ENCODE measurements at regions not wholly inside any gene's neighbourhood (a gene's known extent, or its start where the extent isn't known, plus 50 kb on each side); places are given as distances from the start of the nearest gene placed in this dataset.

DNA sequence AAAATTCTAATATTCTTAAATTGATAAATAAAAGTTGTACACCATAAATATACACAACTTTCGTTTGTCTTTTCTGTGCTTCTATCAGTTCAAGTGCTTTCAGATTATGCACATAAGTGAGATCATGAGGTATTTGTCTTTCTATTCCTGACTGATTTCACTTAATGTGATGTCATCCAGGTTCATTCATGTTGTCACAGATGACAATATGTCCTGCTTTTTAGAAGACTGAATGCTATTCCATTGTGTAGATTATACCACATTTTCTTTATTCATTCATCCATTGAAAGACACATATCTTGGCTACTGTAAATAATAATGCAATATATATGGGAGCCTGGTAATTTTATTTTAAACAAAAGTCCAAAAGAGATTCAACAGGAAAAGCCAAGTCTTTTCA is 190.1 kb upstream of the ERBB4 start:
- intact Hi-C loops (cut with DNase I; ENCODE audit: low total_unique reads): no loop called here
- TF ChIP-seq CTCF (IDR thresholded peaks at IDR 0.05 in 8 of 11, conservative IDR thresholded peaks at IDR 0.05 in 3 of 11): no peak
- no peak for TF ChIP-seq POLR2AphosphoS5 (IDR thresholded peaks at IDR 0.05)
- no peaks in the 10 kb centered on the region for H3K36me3 ChIP-seq
- H3K9me3 ChIP-seq: no peaks in the 10 kb centered on the region
- no peaks in the 10 kb centered on the region for H3K27me3 ChIP-seq (replicated peaks in 1 of 7)
- no peak overlapping the region for H3K27ac ChIP-seq
- H3K4me1 ChIP-seq: no peaks in the 10 kb centered on the region
- H3K4me3 ChIP-seq: no peak overlapping the region
- no peak for DNase-seq
- WGBS, 5 donors: 57 to 80% (median 69%) methylated on average over 1 of the region's 1 CpG

DNA sequence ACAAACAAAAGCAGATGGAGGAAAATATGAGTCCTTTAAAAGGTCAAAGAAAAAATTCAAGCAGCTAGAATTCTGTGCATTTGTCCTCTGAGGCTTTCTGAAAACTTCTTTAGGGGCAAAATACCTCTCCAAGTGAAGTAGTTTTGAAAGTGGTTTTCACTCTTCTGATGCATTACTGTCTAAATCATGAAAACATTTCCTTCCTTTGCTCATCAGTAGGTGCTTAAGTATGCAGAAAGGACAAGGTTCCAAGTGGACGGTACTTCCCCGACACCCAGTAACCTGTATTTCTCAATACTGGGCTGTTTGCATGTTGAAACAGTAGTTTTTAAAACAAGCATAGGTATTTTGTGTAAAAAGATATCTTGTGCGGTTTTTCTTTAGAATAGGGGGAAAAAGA is 189.1 kb upstream of the ERBB4 start:
- Histone ChIP-seq H3K27me3 (replicated peaks in 1 of 7) (no peaks in the 10 kb centered on the region), H3K9me3 (no peaks in the 10 kb centered on the region), H3K36me3 (no peaks in the 10 kb centered on the region), H3K4me3 (no peak overlapping the region), H3K4me1 (no peaks in the 10 kb centered on the region), H3K27ac (no peak overlapping the region)
- no peak for TF ChIP-seq POLR2A (IDR thresholded peaks at IDR 0.05)
- TF ChIP-seq CTCF (IDR thresholded peaks at IDR 0.05 in 8 of 11, conservative IDR thresholded peaks at IDR 0.05 in 3 of 11): no peak
- TF ChIP-seq POLR2AphosphoS5 (IDR thresholded peaks at IDR 0.05): no peak
- 72 to 77% (median 73%) methylated on average over 3 of the region's 3 CpGs for WGBS, 5 donors
- DNase-seq: no peak
- intact Hi-C loops (cut with DNase I; ENCODE audit: low total_unique reads): no loop called here

DNA sequence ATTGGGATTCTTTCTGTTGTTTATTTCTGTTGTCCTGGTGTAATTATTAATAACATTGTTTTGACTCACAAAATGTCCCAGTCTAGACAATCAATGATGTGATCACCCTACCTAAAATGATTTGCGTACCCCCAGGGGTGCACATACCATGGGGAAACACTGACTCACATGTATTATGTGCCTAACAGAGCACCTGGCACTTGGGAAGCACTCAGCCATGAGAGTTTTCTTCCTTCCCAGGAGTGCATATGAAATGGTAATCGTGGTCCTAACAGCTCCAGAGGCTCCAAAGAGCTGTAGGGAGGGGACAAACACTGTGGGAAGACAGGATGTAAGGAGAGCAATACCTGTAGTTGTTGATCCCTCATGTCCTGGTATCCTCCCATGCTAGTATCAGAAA is 187.8 kb upstream of the ERBB4 start:
- no peaks in the 10 kb centered on the region for H3K27me3 ChIP-seq (replicated peaks in 1 of 7)
- DNase-seq: no peak
- H3K4me1 ChIP-seq: no peaks in the 10 kb centered on the region
- no peaks in the 10 kb centered on the region for H3K36me3 ChIP-seq
- WGBS, 5 donors: 65 to 74% (median 71%) methylated on average over 2 of the region's 2 CpGs
- peaks cover 0 to 3% (median under 1%) of the 10 kb centered on the region in 8 donors for H3K9me3 ChIP-seq
- no peak overlapping the region for H3K4me3 ChIP-seq
- intact Hi-C loops (cut with DNase I; ENCODE audit: low total_unique reads): no loop called here
- no peak overlapping the region for H3K27ac ChIP-seq
- TF ChIP-seq POLR2AphosphoS5 (IDR thresholded peaks at IDR 0.05) (no peak), CTCF (IDR thresholded peaks at IDR 0.05 in 8 of 11, conservative IDR thresholded peaks at IDR 0.05 in 3 of 11) (no peak), POLR2A (IDR thresholded peaks at IDR 0.05) (no peak)

DNA sequence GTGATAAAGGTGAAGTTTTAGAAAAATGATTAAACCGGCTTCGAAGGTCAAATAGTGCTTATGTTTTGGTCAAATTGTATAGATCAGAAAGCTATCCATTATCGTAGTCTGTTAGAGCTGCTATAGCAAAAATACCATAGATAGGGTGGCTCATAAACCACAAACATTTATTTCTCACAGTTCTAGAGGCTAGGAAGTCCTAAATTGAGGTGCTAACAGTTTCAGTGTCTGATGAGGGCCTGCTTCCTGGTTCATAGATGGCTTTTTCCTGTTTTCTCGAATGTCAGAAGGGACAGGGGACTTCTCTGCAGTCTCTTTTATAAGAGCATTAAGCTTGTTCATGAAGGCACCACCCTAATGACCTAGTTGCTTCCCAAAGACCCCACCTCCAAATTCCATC is 186.6 kb upstream of the ERBB4 start:
- H3K4me1 ChIP-seq: no peaks in the 10 kb centered on the region
- no peak overlapping the region for H3K27ac ChIP-seq
- 65 to 69% (median 68%) methylated on average over 4 of the region's 4 CpGs for WGBS, 5 donors
- TF ChIP-seq CTCF (IDR thresholded peaks at IDR 0.05 in 8 of 11, conservative IDR thresholded peaks at IDR 0.05 in 3 of 11): no peak
- no peak for TF ChIP-seq POLR2AphosphoS5 (IDR thresholded peaks at IDR 0.05)
- TF ChIP-seq POLR2A (IDR thresholded peaks at IDR 0.05): no peak
- DNase-seq: no peak
- H3K27me3 ChIP-seq (replicated peaks in 1 of 7): no peaks in the 10 kb centered on the region
- no peaks in the 10 kb centered on the region for H3K36me3 ChIP-seq
- peaks cover 0 to 15% (median 6%) of the 10 kb centered on the region in 8 donors for H3K9me3 ChIP-seq
- H3K4me3 ChIP-seq: no peak overlapping the region
- intact Hi-C loops (cut with DNase I; ENCODE audit: low total_unique reads): no loop called here

Measured in spleen (tissue), 11 donors.